Dermis blood vessel endothelial cell (primary cell): ENCODE measurements at regions not wholly inside any gene's neighbourhood (a gene's known extent, or its start where the extent isn't known, plus 50 kb on each side); places are given as distances from the start of the nearest gene placed in this dataset.

Experiments used
- DNase-seq: peaks from one replicate; pipeline ENCODE4 v3.0.0; 2010

GRCh38 chr21:39052718-39053117 lies 130.5 kb downstream of the PSMG1 start:
- DNase-seq, result no peak

GRCh38 chr21:39051588-39051949 lies 131.7 kb downstream of the PSMG1 start:
- DNase-seq, result no peak

GRCh38 chr21:39050841-39051587 lies 132.2 kb downstream of the PSMG1 start:
- DNase-seq, result no peak

GRCh38 chr21:39048574-39048973 lies 134.7 kb downstream of the PSMG1 start:
- no peak for DNase-seq

- DNase-seq, result peak; percentile 71
Observed at GRCh38 chr21:39048064-39048463, 135.2 kb downstream of the PSMG1 start.

GRCh38 chr21:39047046-39047445 lies 136.2 kb downstream of the PSMG1 start:
- DNase-seq, result no peak

GRCh38 chr21:39046236-39046916 lies 136.9 kb downstream of the PSMG1 start:
- peak; percentile 52 for DNase-seq

GRCh38 chr21:39041816-39042215 lies 141.4 kb downstream of the PSMG1 start:
- no peak for DNase-seq

- DNase-seq, result peak; percentile 73
Observed at GRCh38 chr21:39040494-39041110, 142.6 kb downstream of the PSMG1 start.

GRCh38 chr21:39037807-39038405 lies 145.3 kb downstream of the PSMG1 start:
- peak; percentile 63 for DNase-seq

- DNase-seq, result no peak
Observed at GRCh38 chr21:39036581-39036980, 146.7 kb downstream of the PSMG1 start.

- DNase-seq, result no peak
Observed at GRCh38 chr21:39034590-39035536, 148.4 kb downstream of the PSMG1 start.

- DNase-seq, result no peak
Observed at GRCh38 chr21:39033878-39034589, 149.2 kb downstream of the PSMG1 start.

GRCh38 chr21:39029900-39030884 lies 153.1 kb downstream of the PSMG1 start:
- no peak for DNase-seq

GRCh38 chr21:39029086-39029755 lies 154.0 kb downstream of the PSMG1 start:
- no peak for DNase-seq

GRCh38 chr21:39025198-39025597 lies 158.1 kb downstream of the PSMG1 start:
- DNase-seq, result no peak

GRCh38 chr21:39024538-39024937 lies 158.7 kb downstream of the PSMG1 start:
- no peak for DNase-seq

- DNase-seq, result peak; percentile 49
Observed at GRCh38 chr21:39022863-39023693, 160.2 kb downstream of the PSMG1 start.

- no peak for DNase-seq
Observed at GRCh38 chr21:39022466-39022862, 160.8 kb downstream of the PSMG1 start.
